ENCODE measurements at regions not wholly inside any gene's neighbourhood (a gene's known extent, or its start where the extent isn't known, plus 50 kb on each side); places are given as distances from the start of the nearest gene placed in this dataset.

- no peak for TF ChIP-seq GTF2F1 (IDR thresholded peaks at IDR 0.05; ENCODE audit: borderline replicate concordance, low read depth, low read length)
- no peak for TF ChIP-seq BRCA1 (IDR thresholded peaks at IDR 0.05; ENCODE audit: low read depth, low read length)
- no peak for TF ChIP-seq SIRT6 (IDR thresholded peaks at IDR 0.05; ENCODE audit: low read length)
- no peak for TF ChIP-seq SRF (IDR thresholded peaks at IDR 0.05; ENCODE audit: low read depth, low read length)
- no peak for TF ChIP-seq FOSL1 (IDR thresholded peaks at IDR 0.05; ENCODE audit: insufficient read depth, low read depth, low read length)
- no peak for TF ChIP-seq TEAD4 (IDR thresholded peaks at IDR 0.05; ENCODE audit: low read depth, low read length)
- no peak for TF ChIP-seq KDM4A (IDR thresholded peaks at IDR 0.05; ENCODE audit: low read depth, low read length, severe bottlenecking)
- TF ChIP-seq, protein P1, sequence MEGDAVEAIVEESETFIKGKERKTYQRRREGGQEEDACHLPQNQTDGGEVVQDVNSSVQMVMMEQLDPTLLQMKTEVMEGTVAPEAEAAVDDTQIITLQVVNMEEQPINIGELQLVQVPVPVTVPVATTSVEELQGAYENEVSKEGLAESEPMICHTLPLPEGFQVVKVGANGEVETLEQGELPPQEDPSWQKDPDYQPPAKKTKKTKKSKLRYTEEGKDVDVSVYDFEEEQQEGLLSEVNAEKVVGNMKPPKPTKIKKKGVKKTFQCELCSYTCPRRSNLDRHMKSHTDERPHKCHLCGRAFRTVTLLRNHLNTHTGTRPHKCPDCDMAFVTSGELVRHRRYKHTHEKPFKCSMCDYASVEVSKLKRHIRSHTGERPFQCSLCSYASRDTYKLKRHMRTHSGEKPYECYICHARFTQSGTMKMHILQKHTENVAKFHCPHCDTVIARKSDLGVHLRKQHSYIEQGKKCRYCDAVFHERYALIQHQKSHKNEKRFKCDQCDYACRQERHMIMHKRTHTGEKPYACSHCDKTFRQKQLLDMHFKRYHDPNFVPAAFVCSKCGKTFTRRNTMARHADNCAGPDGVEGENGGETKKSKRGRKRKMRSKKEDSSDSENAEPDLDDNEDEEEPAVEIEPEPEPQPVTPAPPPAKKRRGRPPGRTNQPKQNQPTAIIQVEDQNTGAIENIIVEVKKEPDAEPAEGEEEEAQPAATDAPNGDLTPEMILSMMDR (IDR thresholded peaks at IDR 0.05; ENCODE audit: control extremely low read depth in 1 of 3, insufficient read depth in 1 of 3, low read depth in 1 of 3, low read length in 3 of 3), result no peak
- no peak for TF ChIP-seq SP1 (IDR thresholded peaks at IDR 0.05; ENCODE audit: low read depth, low read length)
- TF ChIP-seq HDAC2 (IDR thresholded peaks at IDR 0.05; ENCODE audit: borderline replicate concordance in 1 of 2, low read depth in 2 of 2, low read length in 2 of 2), result no peak
- TF ChIP-seq CEBPB (IDR thresholded peaks at IDR 0.05; ENCODE audit: low read depth, low read length), result no peak
- TF ChIP-seq HDAC6 (IDR thresholded peaks at IDR 0.05; ENCODE audit: low read depth, low read length), result no peak
- TF ChIP-seq EGR1 (IDR thresholded peaks at IDR 0.05; ENCODE audit: borderline replicate concordance, low read depth, low read length), result no peak
- TF ChIP-seq TCF12 (IDR thresholded peaks at IDR 0.05; ENCODE audit: low read depth, low read length), result no peak
- TF ChIP-seq, protein P2, sequence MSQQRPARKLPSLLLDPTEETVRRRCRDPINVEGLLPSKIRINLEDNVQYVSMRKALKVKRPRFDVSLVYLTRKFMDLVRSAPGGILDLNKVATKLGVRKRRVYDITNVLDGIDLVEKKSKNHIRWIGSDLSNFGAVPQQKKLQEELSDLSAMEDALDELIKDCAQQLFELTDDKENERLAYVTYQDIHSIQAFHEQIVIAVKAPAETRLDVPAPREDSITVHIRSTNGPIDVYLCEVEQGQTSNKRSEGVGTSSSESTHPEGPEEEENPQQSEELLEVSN (IDR thresholded peaks at IDR 0.05), result no peak
These were observed 139.5 kb downstream of the CPZ start (continued) for GRCh38 chr4:8732092-8732491.

Measured in H1 (cell line).